ENCODE measurements at regions not wholly inside any gene's neighbourhood (a gene's known extent, or its start where the extent isn't known, plus 50 kb on each side); places are given as distances from the start of the nearest gene placed in this dataset.
A peak's percentile ranks its signal among the peaks of the same experiment; 100 is the strongest.
"Not testable (repeated sequence)": the region's sequence is repeated elsewhere in the genome, so short reads cannot be mapped to it uniquely, and the experiment has no call there.

DNA sequence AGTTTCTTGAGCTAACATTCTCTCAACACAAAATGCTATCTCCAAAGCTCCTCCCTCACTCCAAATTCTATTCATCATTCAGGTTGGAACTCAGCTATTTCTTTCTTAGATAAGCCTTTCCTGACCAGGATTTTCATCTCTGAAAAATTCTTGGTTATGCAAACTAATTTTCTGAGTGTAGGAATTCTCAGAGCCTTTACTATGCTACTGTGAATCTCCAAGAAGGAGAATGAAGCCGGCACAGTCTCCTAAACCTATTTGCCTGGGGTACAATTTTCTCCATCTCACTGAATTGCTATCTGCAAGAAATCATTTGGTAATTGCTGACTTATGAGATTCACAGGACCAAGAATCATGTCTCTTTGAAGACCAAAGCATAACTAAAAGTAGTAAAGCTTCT is 325.9 kb upstream of the ESRRG start:
- 93 to 94% methylated on average over 1 of the region's 1 CpG for WGBS, 2 donors
- Histone ChIP-seq H3K27ac (ENCODE audit: low read depth in 2 of 2, low read length in 1 of 2) (no peak overlapping the region), H3K9me3 (ENCODE audit: control insufficient read depth in 2 of 2, insufficient read depth in 1 of 2, low read depth in 1 of 2, low read length in 1 of 2) (no peaks in the 10 kb centered on the region), H3K4me3 (ENCODE audit: low read depth in 1 of 2, low read length in 2 of 2) (no peak overlapping the region), H3K36me3 (ENCODE audit: control insufficient read depth in 2 of 2, insufficient read depth in 2 of 2, low read length in 1 of 2) (no peaks in the 10 kb centered on the region), H3K4me1 (ENCODE audit: control insufficient read depth in 2 of 2, insufficient read depth in 2 of 2, low read length in 1 of 2) (no peaks in the 10 kb centered on the region), H3K27me3 (ENCODE audit: control insufficient read depth in 1 of 2, insufficient read depth in 2 of 2, low read length in 2 of 2) (no peaks in the 10 kb centered on the region)

GRCh38 chr1:217048104-217048707 is 325.0 kb upstream of the ESRRG start:
- H3K27ac ChIP-seq (ENCODE audit: low read depth in 2 of 2, low read length in 1 of 2) = no peak overlapping the region
- H3K4me1 ChIP-seq (ENCODE audit: control insufficient read depth in 2 of 2, insufficient read depth in 2 of 2, low read length in 1 of 2) = no peaks in the 10 kb centered on the region
- WGBS, 2 donors = 69 to 73% methylated on average over 5 of the region's 5 CpGs
- H3K9me3 ChIP-seq (ENCODE audit: control insufficient read depth in 2 of 2, insufficient read depth in 1 of 2, low read depth in 1 of 2, low read length in 1 of 2) = no peaks in the 10 kb centered on the region
- H3K36me3 ChIP-seq (ENCODE audit: control insufficient read depth in 2 of 2, insufficient read depth in 2 of 2, low read length in 1 of 2) = no peaks in the 10 kb centered on the region
- no peak overlapping the region for H3K4me3 ChIP-seq (ENCODE audit: low read depth in 1 of 2, low read length in 2 of 2)
- no peaks in the 10 kb centered on the region for H3K27me3 ChIP-seq (ENCODE audit: control insufficient read depth in 1 of 2, insufficient read depth in 2 of 2, low read length in 2 of 2)

GRCh38 chr1:217040711-217041455 is 317.7 kb upstream of the ESRRG start:
- H3K9me3 ChIP-seq (ENCODE audit: control insufficient read depth in 2 of 2, insufficient read depth in 1 of 2, low read depth in 1 of 2, low read length in 1 of 2) = peaks cover 0 to 3% of the 10 kb centered on the region in 2 donors
- no peak overlapping the region for H3K4me3 ChIP-seq (ENCODE audit: low read depth in 1 of 2, low read length in 2 of 2)
- H3K27ac ChIP-seq (ENCODE audit: low read depth in 2 of 2, low read length in 1 of 2) = no peak overlapping the region
- 47 to 63% methylated on average over 1 of the region's 1 CpG for WGBS, 2 donors
- H3K4me1 ChIP-seq (ENCODE audit: control insufficient read depth in 2 of 2, insufficient read depth in 2 of 2, low read length in 1 of 2) = no peaks in the 10 kb centered on the region
- H3K27me3 ChIP-seq (ENCODE audit: control insufficient read depth in 1 of 2, insufficient read depth in 2 of 2, low read length in 2 of 2) = no peaks in the 10 kb centered on the region
- H3K36me3 ChIP-seq (ENCODE audit: control insufficient read depth in 2 of 2, insufficient read depth in 2 of 2, low read length in 1 of 2) = no peaks in the 10 kb centered on the region

DNA sequence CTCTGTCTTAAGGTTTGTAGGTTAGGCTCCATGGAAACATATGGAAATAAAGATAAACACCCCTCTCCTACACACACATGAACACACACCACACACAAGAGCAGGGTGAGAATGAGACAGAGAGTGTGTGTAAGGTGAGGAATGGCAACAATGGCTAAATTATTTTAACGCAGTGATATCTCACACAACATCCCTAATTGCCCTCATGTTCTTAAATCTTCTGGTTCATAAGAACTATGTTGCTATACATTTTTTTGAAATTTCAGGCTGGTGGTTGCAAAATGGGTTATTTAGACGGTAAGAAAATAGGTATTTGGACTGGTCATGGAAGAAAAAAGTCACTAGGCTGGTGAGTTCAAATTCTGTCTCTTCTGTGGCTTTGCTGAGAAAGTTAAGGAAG is 316.7 kb upstream of the ESRRG start:
- Histone ChIP-seq H3K4me3 (ENCODE audit: low read depth in 1 of 2, low read length in 2 of 2) (no peak overlapping the region), H3K27me3 (ENCODE audit: control insufficient read depth in 1 of 2, insufficient read depth in 2 of 2, low read length in 2 of 2) (no peaks in the 10 kb centered on the region), H3K4me1 (ENCODE audit: control insufficient read depth in 2 of 2, insufficient read depth in 2 of 2, low read length in 1 of 2) (no peaks in the 10 kb centered on the region), H3K9me3 (ENCODE audit: control insufficient read depth in 2 of 2, insufficient read depth in 1 of 2, low read depth in 1 of 2, low read length in 1 of 2) (peaks cover 0 to 3% of the 10 kb centered on the region in 2 donors), H3K27ac (ENCODE audit: low read depth in 2 of 2, low read length in 1 of 2) (no peak overlapping the region), H3K36me3 (ENCODE audit: control insufficient read depth in 2 of 2, insufficient read depth in 2 of 2, low read length in 1 of 2) (no peaks in the 10 kb centered on the region)
- WGBS, 2 donors = 86 to 92% methylated on average over 2 of the region's 2 CpGs

DNA sequence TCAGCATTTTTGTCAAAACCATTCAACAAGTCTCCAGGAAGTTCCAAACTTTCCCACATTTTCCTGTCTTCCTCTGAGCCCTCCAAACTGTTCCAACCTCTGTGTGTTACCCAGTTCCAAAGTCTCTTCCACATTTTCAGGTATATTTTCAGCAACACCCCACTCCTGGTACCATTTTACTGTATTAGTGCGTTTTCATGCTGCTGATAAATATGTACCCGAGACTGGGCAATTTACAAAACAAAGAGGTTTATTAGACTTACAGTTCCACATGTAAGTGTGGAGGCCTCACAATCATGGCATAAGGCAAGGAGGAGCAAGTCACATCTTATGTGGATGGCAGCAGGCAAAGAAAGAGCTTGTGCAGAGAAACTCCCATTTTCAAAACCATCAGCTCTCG is 315.9 kb upstream of the ESRRG start:
- not testable (repeated sequence) for H3K9me3 ChIP-seq (ENCODE audit: control insufficient read depth in 2 of 2, insufficient read depth in 1 of 2, low read depth in 1 of 2, low read length in 1 of 2); H3K4me3 ChIP-seq (ENCODE audit: low read depth in 1 of 2, low read length in 2 of 2); H3K4me1 ChIP-seq (ENCODE audit: control insufficient read depth in 2 of 2, insufficient read depth in 2 of 2, low read length in 1 of 2); H3K36me3 ChIP-seq (ENCODE audit: control insufficient read depth in 2 of 2, insufficient read depth in 2 of 2, low read length in 1 of 2); H3K27me3 ChIP-seq (ENCODE audit: control insufficient read depth in 1 of 2, insufficient read depth in 2 of 2, low read length in 2 of 2); H3K27ac ChIP-seq (ENCODE audit: low read depth in 2 of 2, low read length in 1 of 2)
- WGBS, 2 donors = 88 to 94% methylated on average over 3 of the region's 3 CpGs

DNA sequence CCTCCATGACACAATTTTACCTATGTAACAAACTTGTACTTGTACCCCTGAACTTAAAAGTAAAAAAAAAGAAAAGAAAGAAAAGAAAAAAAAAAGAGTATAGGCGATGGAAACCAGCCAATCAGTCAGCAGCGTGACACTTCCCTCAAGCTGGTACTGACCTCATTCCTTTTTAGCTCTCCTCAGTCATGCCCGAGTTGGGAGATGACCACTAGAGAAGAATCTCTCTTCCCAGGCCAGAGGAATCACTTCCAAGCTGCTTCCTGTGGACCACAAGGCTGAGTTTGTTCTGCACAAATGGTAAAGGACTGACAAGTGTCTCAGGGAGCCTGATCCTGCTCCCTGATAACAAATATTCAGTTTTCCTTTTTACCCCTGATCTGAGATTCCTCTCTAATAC is 313.5 kb upstream of the ESRRG start:
- no peaks in the 10 kb centered on the region for H3K36me3 ChIP-seq (ENCODE audit: control insufficient read depth in 2 of 2, insufficient read depth in 2 of 2, low read length in 1 of 2)
- 90 to 93% methylated on average over 3 of the region's 3 CpGs for WGBS, 2 donors
- H3K4me3 ChIP-seq (ENCODE audit: low read depth in 1 of 2, low read length in 2 of 2) = no peak overlapping the region
- no peaks in the 10 kb centered on the region for H3K27me3 ChIP-seq (ENCODE audit: control insufficient read depth in 1 of 2, insufficient read depth in 2 of 2, low read length in 2 of 2)
- H3K27ac ChIP-seq (ENCODE audit: low read depth in 2 of 2, low read length in 1 of 2) = no peak overlapping the region
- H3K9me3 ChIP-seq (ENCODE audit: control insufficient read depth in 2 of 2, insufficient read depth in 1 of 2, low read depth in 1 of 2, low read length in 1 of 2) = peaks cover 0 to 3% of the 10 kb centered on the region in 2 donors
- H3K4me1 ChIP-seq (ENCODE audit: control insufficient read depth in 2 of 2, insufficient read depth in 2 of 2, low read length in 1 of 2) = no peaks in the 10 kb centered on the region

- Histone ChIP-seq H3K27ac (ENCODE audit: low read depth in 2 of 2, low read length in 1 of 2) (no peak overlapping the region), H3K36me3 (ENCODE audit: control insufficient read depth in 2 of 2, insufficient read depth in 2 of 2, low read length in 1 of 2) (no peaks in the 10 kb centered on the region), H3K27me3 (ENCODE audit: control insufficient read depth in 1 of 2, insufficient read depth in 2 of 2, low read length in 2 of 2) (no peaks in the 10 kb centered on the region), H3K4me1 (ENCODE audit: control insufficient read depth in 2 of 2, insufficient read depth in 2 of 2, low read length in 1 of 2) (no peaks in the 10 kb centered on the region), H3K9me3 (ENCODE audit: control insufficient read depth in 2 of 2, insufficient read depth in 1 of 2, low read depth in 1 of 2, low read length in 1 of 2) (no peaks in the 10 kb centered on the region), H3K4me3 (ENCODE audit: low read depth in 1 of 2, low read length in 2 of 2) (no peak overlapping the region)
- whole genome bisulfite sequencing, 2 donors = 89 to 90% methylated on average over 4 of the region's 4 CpGs
Observed at GRCh38 chr1:217032715-217033367, 309.6 kb upstream of the ESRRG start.

GRCh38 chr1:217029281-217030157 is 306.3 kb upstream of the ESRRG start:
- H3K9me3 ChIP-seq (ENCODE audit: control insufficient read depth in 2 of 2, insufficient read depth in 1 of 2, low read depth in 1 of 2, low read length in 1 of 2) = no peaks in the 10 kb centered on the region
- no peak overlapping the region for H3K4me3 ChIP-seq (ENCODE audit: low read depth in 1 of 2, low read length in 2 of 2)
- H3K27ac ChIP-seq (ENCODE audit: low read depth in 2 of 2, low read length in 1 of 2) = peak overlapping the region; percentile 44 to 47
- no peaks in the 10 kb centered on the region for H3K36me3 ChIP-seq (ENCODE audit: control insufficient read depth in 2 of 2, insufficient read depth in 2 of 2, low read length in 1 of 2)
- H3K4me1 ChIP-seq (ENCODE audit: control insufficient read depth in 2 of 2, insufficient read depth in 2 of 2, low read length in 1 of 2) = peaks cover 0 to 3% of the 10 kb centered on the region in 2 donors
- no peaks in the 10 kb centered on the region for H3K27me3 ChIP-seq (ENCODE audit: control insufficient read depth in 1 of 2, insufficient read depth in 2 of 2, low read length in 2 of 2)
- WGBS, 2 donors = 38% methylated on average over 13 of the region's 13 CpGs

- H3K36me3 ChIP-seq (ENCODE audit: control insufficient read depth in 2 of 2, insufficient read depth in 2 of 2, low read length in 1 of 2) = no peaks in the 10 kb centered on the region
- H3K9me3 ChIP-seq (ENCODE audit: control insufficient read depth in 2 of 2, insufficient read depth in 1 of 2, low read depth in 1 of 2, low read length in 1 of 2) = no peaks in the 10 kb centered on the region
- no peaks in the 10 kb centered on the region for H3K27me3 ChIP-seq (ENCODE audit: control insufficient read depth in 1 of 2, insufficient read depth in 2 of 2, low read length in 2 of 2)
- no peak overlapping the region for H3K4me3 ChIP-seq (ENCODE audit: low read depth in 1 of 2, low read length in 2 of 2)
- no peak overlapping the region for H3K27ac ChIP-seq (ENCODE audit: low read depth in 2 of 2, low read length in 1 of 2)
- H3K4me1 ChIP-seq (ENCODE audit: control insufficient read depth in 2 of 2, insufficient read depth in 2 of 2, low read length in 1 of 2) = peaks cover 0 to 3% of the 10 kb centered on the region in 2 donors
- 82 to 83% methylated on average over 4 of the region's 4 CpGs for WGBS, 2 donors
Observed at GRCh38 chr1:217027403-217028080, 304.3 kb upstream of the ESRRG start.

All from esophagus (tissue), 2 donors.